Posterior cingulate gyrus (tissue), 11 donors: ENCODE measurements at regions not wholly inside any gene's neighbourhood (a gene's known extent, or its start where the extent isn't known, plus 50 kb on each side); places are given as distances from the start of the nearest gene placed in this dataset.
"Not testable (repeated sequence)": the region's sequence is repeated elsewhere in the genome, so short reads cannot be mapped to it uniquely, and the experiment has no call there.

Experiments
- DNase-seq, 10 donors: peaks; one replicate each; pipeline versions ENCODE4 v3.0.0 to v3.0.0-alpha.2; 2020 to 2021; ENCODE audit warnings: mixed read lengths in 3 of 10
- intact Hi-C: fragments of 100-400 bp; cut with DNase I; formaldehyde crosslinking; loops from one replicate; pipeline ENCODE4 v1.15.1; 2023

GRCh38 chr11:97702951-97703350 lies 1313.1 kb downstream of the JRKL start:
- intact Hi-C loops, result no loop called here
- no peak for DNase-seq

DNA sequence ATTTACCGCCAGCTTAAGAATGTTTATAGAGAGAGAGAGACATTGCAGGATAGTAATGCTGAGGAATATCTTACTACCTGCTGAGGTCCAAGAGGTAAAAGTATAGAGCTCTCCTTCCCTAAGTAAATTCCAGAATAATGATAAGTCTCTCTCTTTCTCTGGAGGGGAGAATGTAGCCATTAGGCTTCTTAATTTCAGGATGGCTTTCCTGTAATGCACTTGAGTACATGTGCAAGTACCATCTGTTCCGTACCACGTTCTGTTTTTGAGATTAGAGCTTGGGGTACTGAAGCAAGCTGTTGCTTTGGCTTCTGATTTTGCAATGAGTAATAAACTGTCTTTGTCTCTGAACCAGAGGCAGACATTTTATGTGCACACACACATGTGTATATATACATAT lies 1314.0 kb downstream of the JRKL start:
- intact Hi-C loops, result no loop called here

DNA sequence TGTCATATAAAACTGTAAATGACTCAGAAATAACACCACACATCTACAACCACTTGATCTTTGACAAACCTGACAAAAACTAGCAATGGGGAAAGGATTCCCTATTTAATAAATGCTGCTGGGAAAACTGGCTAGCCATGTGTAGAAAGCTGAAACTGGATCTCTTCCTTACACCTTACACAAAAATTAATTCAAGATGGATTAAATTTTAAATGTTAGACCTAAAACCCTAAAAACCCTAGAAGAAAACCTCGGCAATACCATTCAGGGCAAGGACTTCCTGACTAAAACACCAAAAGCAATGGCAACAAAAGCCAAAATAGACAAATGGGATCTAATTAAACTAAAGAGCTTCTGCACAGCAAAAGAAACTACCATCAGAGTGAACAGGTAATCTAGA lies 1315.3 kb upstream of the CNTN5 start:
- intact Hi-C loops, DNase-seq: not testable (repeated sequence)

More for the DNA sequence above, 1314.0 kb downstream of the JRKL start:
- DNase-seq, result no peak

- intact Hi-C loops, result no loop called here
- DNase-seq, result peak in 1 of 10 donors; percentile 83
These were observed 1302.8 kb upstream of the CNTN5 start for GRCh38 chr11:97717922-97718321.

DNA sequence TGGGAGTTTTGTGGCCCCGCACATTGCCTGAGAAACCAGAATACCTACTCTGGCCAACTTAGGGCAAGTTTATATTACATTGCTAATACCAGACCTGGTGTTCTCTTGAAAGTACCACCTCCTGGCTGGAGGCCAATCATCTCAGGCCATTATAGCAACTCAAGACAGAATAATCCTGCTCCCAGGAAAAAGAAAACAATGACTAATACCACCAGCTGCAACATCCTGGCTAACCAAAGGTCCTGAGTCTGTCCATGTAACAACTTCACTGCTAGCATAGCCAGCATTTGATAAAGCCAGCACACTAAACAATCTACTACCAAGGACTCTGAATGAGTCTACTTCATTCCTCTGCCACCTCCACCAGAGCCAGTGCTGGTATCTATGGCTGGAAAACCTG lies 1298.7 kb upstream of the CNTN5 start:
- DNase-seq, result no peak
- intact Hi-C loops, result no loop called here

- intact Hi-C loops, result no loop called here
- peak in 1 of 10 donors; percentile 43 for DNase-seq
These were observed 1298.0 kb upstream of the CNTN5 start for GRCh38 chr11:97722721-97723120.

DNA sequence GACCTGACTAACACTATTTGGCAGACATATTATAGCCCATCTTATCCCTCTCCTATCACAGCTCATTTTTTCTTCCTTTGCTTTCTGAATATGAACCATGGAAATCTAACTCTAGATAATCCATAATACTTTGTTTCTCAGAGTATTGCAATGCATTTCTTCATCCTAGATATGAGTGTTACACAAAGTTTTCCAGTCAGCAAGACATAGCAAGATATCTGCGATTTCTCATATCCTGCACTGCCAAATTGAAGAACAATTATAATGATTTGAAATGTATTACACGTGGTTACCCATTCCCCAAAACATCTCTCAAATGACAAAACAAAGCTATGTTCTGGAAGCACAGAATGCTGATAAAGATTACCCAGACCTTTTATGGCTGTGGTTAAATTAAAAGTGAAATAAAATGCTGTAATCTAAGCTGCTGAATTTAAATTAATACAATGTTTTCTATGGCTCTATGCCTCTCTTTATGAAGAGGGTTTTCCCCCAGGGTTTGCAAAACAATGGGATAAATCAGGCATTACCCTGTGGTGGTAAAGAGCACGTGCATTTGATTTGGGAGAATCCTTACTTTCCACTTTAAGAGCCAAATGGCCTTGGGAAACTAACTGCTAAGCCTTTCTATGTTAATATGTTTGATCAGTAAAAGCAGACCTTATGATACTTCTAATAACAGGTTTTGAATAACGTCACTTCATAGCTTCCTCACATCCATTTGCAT lies 1291.0 kb upstream of the CNTN5 start:
- intact Hi-C loops, result no loop called here
- no peak for DNase-seq

- intact Hi-C loops, result no loop called here
These were observed 1288.6 kb upstream of the CNTN5 start for GRCh38 chr11:97732011-97732632.

DNA sequence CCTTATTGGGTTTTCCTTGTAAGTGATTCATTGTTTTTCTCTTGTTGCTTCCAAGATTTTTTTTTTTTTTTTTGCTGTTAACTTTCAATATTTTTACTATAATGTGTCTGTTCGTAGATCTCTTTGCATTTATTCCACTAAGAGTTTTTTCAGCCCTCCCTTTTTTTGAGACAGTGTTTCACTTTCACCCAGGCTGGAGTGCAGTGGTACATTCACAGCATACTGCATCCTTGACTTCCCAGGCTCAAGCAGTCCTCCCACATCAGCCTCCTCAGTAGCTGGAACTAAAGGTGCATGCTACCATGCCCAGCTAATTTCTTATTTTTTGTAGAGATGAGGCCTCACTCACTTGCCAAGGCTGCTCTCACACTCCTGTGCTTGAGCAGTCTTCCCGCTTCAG lies 1282.0 kb upstream of the CNTN5 start:
- intact Hi-C loops, result no loop called here
- no peak for DNase-seq

More at GRCh38 chr11:97732011-97732632, 1288.6 kb upstream of the CNTN5 start:
- DNase-seq, result peak in 1 of 10 donors; percentile 22

GRCh38 chr11:97739932-97740800 lies 1280.6 kb upstream of the CNTN5 start:
- no peak for DNase-seq
- intact Hi-C loops, result no loop called here

GRCh38 chr11:97740801-97741151 lies 1280.0 kb upstream of the CNTN5 start:
- no peak for DNase-seq
- intact Hi-C loops, result no loop called here

GRCh38 chr11:97742717-97743116 lies 1278.0 kb upstream of the CNTN5 start:
- intact Hi-C loops, result no loop called here
- DNase-seq, result no peak

DNA sequence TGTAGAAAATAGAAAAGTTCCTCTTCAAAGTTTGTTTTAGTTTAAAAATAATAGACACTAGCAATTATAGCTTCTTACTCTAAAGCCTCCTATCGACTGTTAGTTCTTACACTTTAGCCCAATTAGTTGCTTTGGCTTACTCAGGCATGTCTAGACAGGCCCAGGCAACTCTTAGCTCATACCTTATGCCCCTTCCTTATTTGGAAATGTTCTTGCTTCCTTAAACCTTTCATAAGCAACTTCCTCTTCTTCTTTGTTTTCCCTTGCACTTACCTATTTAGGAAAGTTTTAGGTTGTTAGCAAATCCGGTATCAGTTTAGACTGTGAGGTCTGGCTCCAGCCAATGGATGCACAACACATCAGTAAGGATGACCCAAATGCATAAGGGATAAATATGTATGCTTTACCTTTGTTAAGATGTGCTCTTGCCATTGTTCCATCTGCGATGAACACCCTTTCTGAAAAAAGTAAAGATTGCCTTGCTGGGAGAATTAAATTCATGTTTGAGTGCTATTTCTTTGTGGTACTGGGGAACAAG lies 1277.5 kb upstream of the CNTN5 start:
- no peak for DNase-seq
- intact Hi-C loops, result no loop called here

DNA sequence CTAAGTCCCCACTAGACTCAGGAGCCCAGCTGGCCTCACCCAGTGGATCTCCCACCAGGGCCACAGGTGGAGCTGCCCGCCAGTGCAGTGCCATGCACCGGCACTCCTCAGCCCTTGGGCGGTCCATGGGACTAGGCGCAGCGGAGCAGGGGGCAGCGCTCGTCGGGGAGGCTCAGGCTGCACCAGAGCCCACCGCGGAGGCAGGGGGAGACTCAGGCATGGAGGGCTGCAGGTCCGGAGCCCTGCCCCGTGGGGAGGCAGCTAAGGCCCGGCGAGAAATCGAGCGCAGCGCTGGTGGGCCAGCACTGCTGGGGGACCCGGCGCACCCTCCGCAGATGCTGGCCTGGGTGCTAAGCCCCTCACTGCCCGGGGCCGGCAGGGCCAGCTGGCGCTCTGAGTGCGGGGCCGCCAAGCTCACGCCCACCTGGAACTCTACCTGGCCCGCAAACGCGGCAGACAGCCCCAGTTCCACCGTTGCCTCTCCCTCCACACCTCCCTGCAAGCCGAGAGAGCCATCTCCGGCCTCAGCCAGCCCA lies 1275.2 kb upstream of the CNTN5 start:
- DNase-seq, result peak in 1 of 10 donors; percentile 45
- intact Hi-C loops, result no loop called here

GRCh38 chr11:97746818-97747217 lies 1273.9 kb upstream of the CNTN5 start:
- intact Hi-C loops, result no loop called here
- no peak for DNase-seq

DNA sequence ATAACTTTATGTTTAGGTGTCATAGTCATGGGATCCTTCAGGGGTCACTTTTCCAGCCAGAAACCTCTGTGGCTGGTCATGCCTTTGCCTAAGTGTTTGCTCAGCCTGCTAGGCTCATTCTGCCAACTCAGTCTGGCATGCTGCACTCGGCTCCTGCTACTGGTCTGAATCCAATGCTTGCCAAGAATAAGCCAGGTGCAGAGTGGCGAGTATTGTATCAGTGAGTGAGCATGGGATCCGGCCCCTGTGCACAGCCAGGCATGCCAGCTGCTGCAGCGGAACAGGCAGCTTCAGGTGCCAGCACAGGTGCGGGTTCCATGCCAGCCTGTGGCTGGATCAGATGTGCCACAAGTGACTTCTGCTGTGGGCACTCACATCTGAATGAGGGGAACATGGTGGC lies 1269.3 kb upstream of the CNTN5 start:
- peak in 4 of 10 donors; percentile 12 to 80 (median 56) for DNase-seq
- intact Hi-C loops, result no loop called here

- intact Hi-C loops, result no loop called here
- no peak for DNase-seq
These were observed 1268.8 kb upstream of the CNTN5 start for GRCh38 chr11:97751952-97752351.

GRCh38 chr11:97754976-97755375 lies 1265.8 kb upstream of the CNTN5 start:
- no peak for DNase-seq
- intact Hi-C loops, result no loop called here

- no peak for DNase-seq
- intact Hi-C loops, result no loop called here
These were observed 1264.0 kb upstream of the CNTN5 start for GRCh38 chr11:97756571-97757335.

DNA sequence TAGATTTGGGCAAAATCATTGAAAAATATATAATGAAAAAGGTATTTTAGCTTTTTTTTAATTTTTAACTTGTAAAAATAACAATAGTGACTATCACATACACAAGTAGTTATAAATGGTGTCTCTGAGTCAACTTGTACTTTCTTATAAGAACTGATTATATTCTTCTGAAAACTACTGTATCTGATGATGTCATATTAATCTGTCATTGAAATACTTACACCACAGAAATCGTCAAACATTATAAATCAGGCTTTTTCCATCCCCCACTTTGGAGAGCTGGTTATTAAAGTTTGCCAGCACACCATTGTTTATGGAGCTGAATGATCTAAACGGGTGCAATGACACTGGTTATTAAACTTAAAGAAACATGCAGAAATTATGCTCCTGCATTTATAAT lies 1259.6 kb upstream of the CNTN5 start:
- DNase-seq, result no peak
- intact Hi-C loops, result no loop called here
